K562 (cell line): ENCODE measurements at regions not wholly inside any gene's neighbourhood (a gene's known extent, or its start where the extent isn't known, plus 50 kb on each side); places are given as distances from the start of the nearest gene placed in this dataset.

ENCODE experiments used
- AFF1 ChIP-seq, 2 experiments: fragments of 450-650 bp; IDR thresholded peaks; 2 replicates each; pipeline ENCODE4 v1.6.1; 2018; ENCODE audit warnings: mild to moderate bottlenecking in 2 of 2, low read depth in 1 of 2; ENCODE audit not compliant: partially characterized antibody in 2 of 2
- E2F3 ChIP-seq: fragments of 250-450 bp; sonication (Bioruptor Pico); IDR thresholded peaks from 2 replicates; pipeline ENCODE4 v1.4.0; 2020; ENCODE audit warnings: mild to moderate bottlenecking
- GTF2B ChIP-seq: IDR thresholded peaks from 2 replicates; pipeline ENCODE4 v1.6.1; 2011; ENCODE audit not compliant: insufficient read length; ENCODE audit errors: extremely low read depth
- IRF2 ChIP-seq: sonication (generic); formaldehyde crosslinking; IDR thresholded peaks from 2 replicates; pipeline ENCODE4 v1.8.1; 2022; ENCODE audit warnings: mild to moderate bottlenecking, missing genetic modification reagents
- MAFF ChIP-seq: IDR thresholded peaks from 2 replicates; pipeline ENCODE4 v1.6.1; 2012; ENCODE audit warnings: low read length, improper control_type of control experiment
- MYC ChIP-seq, 2 experiments: fragments of 250-450 bp in 1 of 2; sonication (Bioruptor Pico) in 1 of 2; IDR thresholded peaks; 2 replicates each; pipeline versions ENCODE4 v1.5.1 to v1.6.1; 2012 to 2021; ENCODE audit warnings: low read depth in 2 of 2, borderline replicate concordance in 1 of 2, improper control_type of control experiment in 1 of 2, low read length in 1 of 2, mild to moderate bottlenecking in 1 of 2, moderate library complexity in 1 of 2
- NFATC3 ChIP-seq: fragments of 450-650 bp; IDR thresholded peaks from 2 replicates; pipeline ENCODE4 v1.6.1; 2017; ENCODE audit warnings: mild to moderate bottlenecking
- SMARCA5 ChIP-seq: fragments of 450-650 bp; IDR thresholded peaks from 2 replicates; pipeline ENCODE4 v1.6.1; 2016
- SP1 ChIP-seq: sonication (generic); formaldehyde crosslinking; IDR thresholded peaks from 2 replicates; pipeline ENCODE4 v1.8.1; 2022; ENCODE audit warnings: mild to moderate bottlenecking, missing genetic modification reagents
- TAF9B ChIP-seq: fragments of 450-650 bp; IDR thresholded peaks from 2 replicates; pipeline ENCODE4 v1.6.1; 2018; ENCODE audit warnings: mild to moderate bottlenecking; ENCODE audit not compliant: partially characterized antibody
- ZBTB2 ChIP-seq: fragments of 450-650 bp; IDR thresholded peaks from 2 replicates; pipeline ENCODE4 v1.6.1; 2016; ENCODE audit warnings: antibody characterized with exemption
- ZNF785 ChIP-seq: fragments of 250-450 bp; sonication (Bioruptor Pico); IDR thresholded peaks from 2 replicates; pipeline ENCODE4 v1.4.0; 2020; ENCODE audit warnings: mild to moderate bottlenecking
- TF ChIP-seq, protein P1 (sequence below), 2 experiments: IDR thresholded peaks in 1 of 2; conservative IDR thresholded peaks in 1 of 2; 2 replicates each; pipeline ENCODE4 v1.6.1; 2016; ENCODE audit warnings: low read depth in 2 of 2, mild to moderate bottlenecking in 1 of 2, missing compliant biosample characterization in 1 of 2, missing genetic modification characterization in 1 of 2, moderate library complexity in 1 of 2
- TF ChIP-seq, protein P2 (sequence below): fragments of 250-450 bp; sonication (Bioruptor Pico); IDR thresholded peaks from 2 replicates; pipeline ENCODE4 v1.5.0; 2020; ENCODE audit warnings: mild to moderate bottlenecking

GRCh38 chr11:86158704-86159580 lies 85.6 kb upstream of the EED start (continued):
- TF ChIP-seq MAFF (no peak), IRF2 (CRISPR knock-in tag) (no peak), AFF1 (IDR thresholded peaks at IDR 0.05; ENCODE audit: low read depth in 1 of 2, partially characterized antibody in 2 of 2) (peak; percentile 19 to 69), SMARCA5 (peak; percentile 92), SP1 (CRISPR knock-in tag) (peak; percentile 38; the same call in 1 of the 2 replicates), MYC (IDR thresholded peaks at IDR 0.05; ENCODE audit: low read depth, low read length) (peak; percentile 24; the same call in 1 of the 2 replicates), MYC (CRISPR knock-in tag; IDR thresholded peaks at IDR 0.05; ENCODE audit: borderline replicate concordance, low read depth) (no peak), E2F3 (CRISPR knock-in tag) (no peak), GTF2B (no peak), ZNF785 (CRISPR knock-in tag) (no peak), ZBTB2 (peak; percentile 72), TAF9B (no peak), NFATC3 (no peak)
- TF ChIP-seq, protein P1, sequence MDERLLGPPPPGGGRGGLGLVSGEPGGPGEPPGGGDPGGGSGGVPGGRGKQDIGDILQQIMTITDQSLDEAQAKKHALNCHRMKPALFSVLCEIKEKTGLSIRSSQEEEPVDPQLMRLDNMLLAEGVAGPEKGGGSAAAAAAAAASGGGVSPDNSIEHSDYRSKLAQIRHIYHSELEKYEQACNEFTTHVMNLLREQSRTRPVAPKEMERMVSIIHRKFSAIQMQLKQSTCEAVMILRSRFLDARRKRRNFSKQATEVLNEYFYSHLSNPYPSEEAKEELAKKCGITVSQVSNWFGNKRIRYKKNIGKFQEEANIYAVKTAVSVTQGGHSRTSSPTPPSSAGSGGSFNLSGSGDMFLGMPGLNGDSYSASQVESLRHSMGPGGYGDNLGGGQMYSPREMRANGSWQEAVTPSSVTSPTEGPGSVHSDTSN (CRISPR knock-in tag; IDR thresholded peaks at IDR 0.05; ENCODE audit: low read depth) = no peak
- TF ChIP-seq, protein P1 (tag; conservative IDR thresholded peaks at IDR 0.05; ENCODE audit: low read depth) = 0 out of 2 replicates have a peak, but pooled peaks have one; percentile 6
- TF ChIP-seq, protein P2, sequence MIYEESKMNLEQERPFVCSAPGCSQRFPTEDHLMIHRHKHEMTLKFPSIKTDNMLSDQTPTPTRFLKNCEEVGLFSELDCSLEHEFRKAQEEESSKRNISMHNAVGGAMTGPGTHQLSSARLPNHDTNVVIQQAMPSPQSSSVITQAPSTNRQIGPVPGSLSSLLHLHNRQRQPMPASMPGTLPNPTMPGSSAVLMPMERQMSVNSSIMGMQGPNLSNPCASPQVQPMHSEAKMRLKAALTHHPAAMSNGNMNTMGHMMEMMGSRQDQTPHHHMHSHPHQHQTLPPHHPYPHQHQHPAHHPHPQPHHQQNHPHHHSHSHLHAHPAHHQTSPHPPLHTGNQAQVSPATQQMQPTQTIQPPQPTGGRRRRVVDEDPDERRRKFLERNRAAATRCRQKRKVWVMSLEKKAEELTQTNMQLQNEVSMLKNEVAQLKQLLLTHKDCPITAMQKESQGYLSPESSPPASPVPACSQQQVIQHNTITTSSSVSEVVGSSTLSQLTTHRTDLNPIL = no peak
